A549 (cell line): ENCODE measurements at regions not wholly inside any gene's neighbourhood (a gene's known extent, or its start where the extent isn't known, plus 50 kb on each side); places are given as distances from the start of the nearest gene placed in this dataset.

Experiments used
- CBX2 ChIP-seq: fragments of 200-600 bp; sonication (generic); IDR thresholded peaks from 2 replicates; pipeline ENCODE4 v1.6.1; 2016; ENCODE audit warnings: low read depth, mild to moderate bottlenecking, borderline replicate concordance
- CHD2 ChIP-seq: fragments of 150-350 bp; IDR thresholded peaks from 2 replicates; pipeline ENCODE4 v1.6.1; 2014; ENCODE audit warnings: low read length; ENCODE audit not compliant: partially characterized antibody
- CHD4 ChIP-seq: fragments of 200-600 bp; sonication (generic); IDR thresholded peaks from 2 replicates; pipeline ENCODE4 v1.6.1; 2016; ENCODE audit warnings: antibody characterized with exemption, mild to moderate bottlenecking, borderline replicate concordance
- HMGXB4 ChIP-seq: fragments of 250-450 bp; sonication (Bioruptor Pico); IDR thresholded peaks from 2 replicates; pipeline ENCODE4 v1.5.0; 2021; ENCODE audit warnings: mild to moderate bottlenecking, moderate library complexity, borderline replicate concordance
- JUNB ChIP-seq: fragments of >200 bp; sonication (Bioruptor Twin); formaldehyde crosslinking; IDR thresholded peaks from 2 replicates; pipeline ENCODE4 v1.6.1; 2016
- POLR2A ChIP-seq: IDR thresholded peaks from 2 replicates; pipeline ENCODE4 v1.6.1; 2012; ENCODE audit warnings: mild to moderate bottlenecking, low read length
- POLR2AphosphoS2 ChIP-seq: conservative IDR thresholded peaks from 2 replicates; pipeline ENCODE4 v1.6.1; 2012; ENCODE audit warnings: low read length, improper control_type of control experiment, inconsistent platforms
- RFX5 ChIP-seq: fragments of 450-650 bp; IDR thresholded peaks from 2 replicates; pipeline ENCODE4 v1.7.1; 2014; ENCODE audit warnings: antibody characterized with exemption, mild to moderate bottlenecking, moderate library complexity
- TP53 ChIP-seq: fragments of 250-450 bp; sonication (Bioruptor Pico); IDR thresholded peaks from 2 replicates; pipeline ENCODE4 v1.5.0; 2021; ENCODE audit warnings: mild to moderate bottlenecking, moderate library complexity
- TF ChIP-seq, protein P1 (sequence below): fragments of >200 bp; sonication (Bioruptor Twin); formaldehyde crosslinking; IDR thresholded peaks from 3 replicates; pipeline ENCODE4 v1.5.1; 2016
- TF ChIP-seq, protein P2 (sequence below): fragments of 150-350 bp; IDR thresholded peaks from 2 replicates; pipeline ENCODE4 v1.6.1; 2014; ENCODE audit warnings: low read depth, mild to moderate bottlenecking, low read length

DNA sequence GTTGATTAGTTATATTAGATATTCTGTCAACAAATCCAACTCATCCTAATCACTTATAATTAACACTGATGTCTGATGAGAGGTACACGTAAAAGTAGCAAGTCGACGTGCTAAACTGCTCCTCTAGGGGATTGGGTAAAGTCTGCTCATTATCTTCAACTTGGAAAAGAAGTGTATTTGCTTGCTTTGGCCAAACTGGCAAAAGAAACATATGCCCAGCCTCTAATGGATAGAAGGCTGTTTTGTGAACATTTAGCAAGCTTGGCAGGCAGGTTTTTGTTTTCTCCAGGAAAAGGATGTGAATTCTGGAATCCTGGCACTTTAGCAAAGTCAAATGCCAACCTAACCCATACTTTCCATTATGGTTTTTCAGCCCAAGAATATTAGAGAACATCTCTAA lies 264.8 kb downstream of the TBL1XR1 start:
- TF ChIP-seq, protein P1, sequence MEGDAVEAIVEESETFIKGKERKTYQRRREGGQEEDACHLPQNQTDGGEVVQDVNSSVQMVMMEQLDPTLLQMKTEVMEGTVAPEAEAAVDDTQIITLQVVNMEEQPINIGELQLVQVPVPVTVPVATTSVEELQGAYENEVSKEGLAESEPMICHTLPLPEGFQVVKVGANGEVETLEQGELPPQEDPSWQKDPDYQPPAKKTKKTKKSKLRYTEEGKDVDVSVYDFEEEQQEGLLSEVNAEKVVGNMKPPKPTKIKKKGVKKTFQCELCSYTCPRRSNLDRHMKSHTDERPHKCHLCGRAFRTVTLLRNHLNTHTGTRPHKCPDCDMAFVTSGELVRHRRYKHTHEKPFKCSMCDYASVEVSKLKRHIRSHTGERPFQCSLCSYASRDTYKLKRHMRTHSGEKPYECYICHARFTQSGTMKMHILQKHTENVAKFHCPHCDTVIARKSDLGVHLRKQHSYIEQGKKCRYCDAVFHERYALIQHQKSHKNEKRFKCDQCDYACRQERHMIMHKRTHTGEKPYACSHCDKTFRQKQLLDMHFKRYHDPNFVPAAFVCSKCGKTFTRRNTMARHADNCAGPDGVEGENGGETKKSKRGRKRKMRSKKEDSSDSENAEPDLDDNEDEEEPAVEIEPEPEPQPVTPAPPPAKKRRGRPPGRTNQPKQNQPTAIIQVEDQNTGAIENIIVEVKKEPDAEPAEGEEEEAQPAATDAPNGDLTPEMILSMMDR: no peak
- TF ChIP-seq CBX2 (no peak), CHD2 (no peak), POLR2A (no peak), JUNB (no peak), POLR2AphosphoS2 (no peak), TP53 (CRISPR knock-in tag) (no peak), RFX5 (no peak), CHD4 (no peak), HMGXB4 (CRISPR knock-in tag) (no peak)
- TF ChIP-seq, protein P2, sequence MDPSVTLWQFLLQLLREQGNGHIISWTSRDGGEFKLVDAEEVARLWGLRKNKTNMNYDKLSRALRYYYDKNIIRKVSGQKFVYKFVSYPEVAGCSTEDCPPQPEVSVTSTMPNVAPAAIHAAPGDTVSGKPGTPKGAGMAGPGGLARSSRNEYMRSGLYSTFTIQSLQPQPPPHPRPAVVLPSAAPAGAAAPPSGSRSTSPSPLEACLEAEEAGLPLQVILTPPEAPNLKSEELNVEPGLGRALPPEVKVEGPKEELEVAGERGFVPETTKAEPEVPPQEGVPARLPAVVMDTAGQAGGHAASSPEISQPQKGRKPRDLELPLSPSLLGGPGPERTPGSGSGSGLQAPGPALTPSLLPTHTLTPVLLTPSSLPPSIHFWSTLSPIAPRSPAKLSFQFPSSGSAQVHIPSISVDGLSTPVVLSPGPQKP: no peak
